ENCODE measurements at regions not wholly inside any gene's neighbourhood (a gene's known extent, or its start where the extent isn't known, plus 50 kb on each side); places are given as distances from the start of the nearest gene placed in this dataset.

DNA sequence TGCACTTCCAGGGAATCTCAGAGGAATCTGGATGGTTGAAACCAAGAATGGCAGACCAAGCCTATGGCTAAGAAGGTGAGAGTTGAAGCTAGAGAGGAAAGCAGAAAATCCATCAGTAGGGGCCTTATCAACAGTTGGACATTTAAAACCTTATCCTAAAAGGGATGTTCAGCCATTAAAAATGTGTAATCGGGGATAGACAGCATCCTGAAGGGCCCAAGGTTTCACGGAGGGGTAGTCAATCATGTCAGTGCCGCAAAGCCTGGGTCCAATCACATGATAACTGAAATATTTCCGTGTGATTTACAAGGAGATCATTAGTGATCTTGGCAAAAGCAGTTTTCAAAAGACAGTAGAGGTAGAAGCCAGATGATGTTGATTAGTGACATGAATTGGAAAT, 61.9 kb upstream of the ELOVL6 start:
- BruUV-seq (replicated peaks) = no TSS peak
- no peak for DNase-seq (ENCODE audit: low read depth, low spot score)
- no peak for ATAC-seq
- Histone ChIP-seq H3K36me3 (ENCODE audit: control insufficient read depth, insufficient read depth, low read length) (no peaks in the 10 kb centered on the region), H3K4me3 (ENCODE audit: low read depth in 2 of 2, low read length in 2 of 2) (no peak overlapping the region), H3K27me3 (ENCODE audit: control insufficient read depth, insufficient read depth, low read length) (no peaks in the 10 kb centered on the region), H3K9me3 (ENCODE audit: control insufficient read depth, insufficient read depth, low read depth, low read length) (no peaks in the 10 kb centered on the region), H3K27ac (ENCODE audit: low read length) (no peak overlapping the region), H3K4me1 (ENCODE audit: control insufficient read depth, insufficient read depth, low read length) (no peaks in the 10 kb centered on the region)
- ChIA-PET POLR2A (no interaction called here), CTCF (no interaction called here)
- TF ChIP-seq POLR2AphosphoS5 (IDR thresholded peaks at IDR 0.05; ENCODE audit: low read depth, low read length) (no peak), SIN3A (IDR thresholded peaks at IDR 0.05; ENCODE audit: borderline replicate concordance, insufficient read depth, low read depth, low read length) (no peak), TCF7L2 (IDR thresholded peaks at IDR 0.05; ENCODE audit: low read depth, low read length) (no peak), CTCF (IDR thresholded peaks at IDR 0.05) (no peak), REST (IDR thresholded peaks at IDR 0.05; ENCODE audit: insufficient read depth in 1 of 2, low read depth in 2 of 2, low read length in 1 of 2) (no peak)
- in situ Hi-C loops (cut with HindIII; ENCODE audit: low pct_unique_long_range_greater_than_20kb, low sequenced_read_pairs) = no loop called here
- intact Hi-C loops (cut with micrococcal nuclease; ENCODE audit: unreplicated experiment) = no loop called here

- no peak for DNase-seq (ENCODE audit: low read depth, low spot score)
- CTCF ChIA-PET = no interaction called here
Measured at GRCh38 chr4:110250023-110250387, 51.6 kb upstream of the ELOVL6 start.

More at GRCh38 chr4:110250023-110250387, 51.6 kb upstream of the ELOVL6 start:
- H3K9me3 ChIP-seq (ENCODE audit: control insufficient read depth, insufficient read depth, low read depth, low read length) = no peaks in the 10 kb centered on the region
- POLR2A ChIA-PET = no interaction called here
- in situ Hi-C loops (cut with HindIII; ENCODE audit: low pct_unique_long_range_greater_than_20kb, low sequenced_read_pairs) (no loop called here), intact Hi-C loops (cut with micrococcal nuclease; ENCODE audit: unreplicated experiment) (no loop called here)
- H3K27ac ChIP-seq (ENCODE audit: low read length) = no peak overlapping the region
- TF ChIP-seq CTCF (IDR thresholded peaks at IDR 0.05) (no peak), REST (IDR thresholded peaks at IDR 0.05; ENCODE audit: insufficient read depth in 1 of 2, low read depth in 2 of 2, low read length in 1 of 2) (no peak), SIN3A (IDR thresholded peaks at IDR 0.05; ENCODE audit: borderline replicate concordance, insufficient read depth, low read depth, low read length) (no peak), POLR2AphosphoS5 (IDR thresholded peaks at IDR 0.05; ENCODE audit: low read depth, low read length) (no peak), TCF7L2 (IDR thresholded peaks at IDR 0.05; ENCODE audit: low read depth, low read length) (no peak)
- no peak overlapping the region for H3K4me3 ChIP-seq (ENCODE audit: low read depth in 2 of 2, low read length in 2 of 2)
- no TSS peak for BruUV-seq (replicated peaks)
- no peak for ATAC-seq
- H3K36me3 ChIP-seq (ENCODE audit: control insufficient read depth, insufficient read depth, low read length) = no peaks in the 10 kb centered on the region
- no peaks in the 10 kb centered on the region for H3K4me1 ChIP-seq (ENCODE audit: control insufficient read depth, insufficient read depth, low read length)
- H3K27me3 ChIP-seq (ENCODE audit: control insufficient read depth, insufficient read depth, low read length) = no peaks in the 10 kb centered on the region
